Neural progenitor cell (in vitro differentiated cells): ENCODE measurements at regions not wholly inside any gene's neighbourhood (a gene's known extent, or its start where the extent isn't known, plus 50 kb on each side); places are given as distances from the start of the nearest gene placed in this dataset.

Experiments used
- DNase-seq: peaks from one replicate; pipeline ENCODE4 v3.0.0-alpha.2; 2016; ENCODE audit warnings: low spot score
- H2AFZ ChIP-seq: fragments of 200-600 bp; sonication (generic); replicated peaks from 2 replicates; pipeline ENCODE4 v1.6.1; 2016; ENCODE audit warnings: antibody characterized with exemption
- H3F3A ChIP-seq: fragments of 200-600 bp; sonication (generic); 2 replicates; pipeline ENCODE4 v1.6.1; 2016; ENCODE audit warnings: antibody characterized with exemption, low read depth
- H3K27ac ChIP-seq: fragments of 200-600 bp; sonication (generic); 2 replicates; pipeline ENCODE4 v1.5.1; 2016; ENCODE audit warnings: mild to moderate bottlenecking
- H3K27me3 ChIP-seq: fragments of 200-600 bp; sonication (generic); 2 replicates; pipeline ENCODE4 v1.6.1; 2016; ENCODE audit warnings: mild to moderate bottlenecking, moderate library complexity
- H3K36me3 ChIP-seq: fragments of 200-600 bp; sonication (generic); 2 replicates; pipeline ENCODE4 v1.5.1; 2016
- H3K4me1 ChIP-seq: fragments of 200-600 bp; sonication (generic); 2 replicates; pipeline ENCODE4 v1.6.1; 2016; ENCODE audit warnings: mixed run types
- H3K4me2 ChIP-seq: fragments of 200-600 bp; sonication (generic); 2 replicates; pipeline ENCODE4 v1.6.1; 2016
- H3K4me3 ChIP-seq: fragments of 200-600 bp; sonication (generic); 2 replicates; pipeline ENCODE4 v1.5.1; 2016
- H3K79me2 ChIP-seq: fragments of 200-600 bp; sonication (generic); 2 replicates; pipeline ENCODE4 v1.6.1; 2016; ENCODE audit warnings: low read depth
- H3K9ac ChIP-seq: fragments of 200-600 bp; sonication (generic); 2 replicates; pipeline ENCODE4 v1.6.1; 2016
- H3K9me3 ChIP-seq: fragments of 200-600 bp; sonication (generic); 2 replicates; pipeline ENCODE4 v1.5.1; 2016; ENCODE audit warnings: low read depth
- H4K20me1 ChIP-seq: fragments of 200-600 bp; sonication (generic); 2 replicates; pipeline ENCODE4 v1.6.1; 2016; ENCODE audit warnings: low read depth
- H3K27ac Mint-ChIP-seq: 3 replicates; pipeline ENCODE4 v1.8.0; 2021; ENCODE audit warnings: mixed read lengths
- H3K27me3 Mint-ChIP-seq: 2 replicates; pipeline ENCODE4 v1.8.0; 2022; ENCODE audit warnings: low read depth, mild to moderate bottlenecking, inconsistent platforms, moderate library complexity, mixed read lengths; ENCODE audit not compliant: insufficient read depth
- H3K36me3 Mint-ChIP-seq: 3 replicates; pipeline ENCODE4 v1.8.0; 2021; ENCODE audit warnings: mixed read lengths
- H3K4me1 Mint-ChIP-seq: 3 replicates; pipeline ENCODE4 v1.8.0; 2021; ENCODE audit warnings: mixed read lengths
- H3K4me3 Mint-ChIP-seq: 3 replicates; pipeline ENCODE4 v1.8.0; 2021; ENCODE audit warnings: mild to moderate bottlenecking, moderate library complexity, mixed read lengths
- H3K9me3 Mint-ChIP-seq: 3 replicates; pipeline ENCODE4 v1.8.0; 2020; ENCODE audit warnings: mixed read lengths
- EZH2 ChIP-seq: fragments of 200-600 bp; sonication (generic); IDR thresholded peaks from 2 replicates; pipeline ENCODE4 v1.6.1; 2017; ENCODE audit warnings: antibody characterized with exemption, mild to moderate bottlenecking, moderate library complexity
- EZH2phosphoT487 ChIP-seq: fragments of 200-600 bp; sonication (generic); IDR thresholded peaks from 2 replicates; pipeline ENCODE4 v1.6.1; 2017; ENCODE audit warnings: antibody characterized with exemption
- TF ChIP-seq, protein P1 (sequence below): fragments of 200-600 bp; sonication (generic); IDR thresholded peaks from 2 replicates; pipeline ENCODE4 v1.5.1; 2017; ENCODE audit warnings: antibody characterized with exemption, mild to moderate bottlenecking

DNA sequence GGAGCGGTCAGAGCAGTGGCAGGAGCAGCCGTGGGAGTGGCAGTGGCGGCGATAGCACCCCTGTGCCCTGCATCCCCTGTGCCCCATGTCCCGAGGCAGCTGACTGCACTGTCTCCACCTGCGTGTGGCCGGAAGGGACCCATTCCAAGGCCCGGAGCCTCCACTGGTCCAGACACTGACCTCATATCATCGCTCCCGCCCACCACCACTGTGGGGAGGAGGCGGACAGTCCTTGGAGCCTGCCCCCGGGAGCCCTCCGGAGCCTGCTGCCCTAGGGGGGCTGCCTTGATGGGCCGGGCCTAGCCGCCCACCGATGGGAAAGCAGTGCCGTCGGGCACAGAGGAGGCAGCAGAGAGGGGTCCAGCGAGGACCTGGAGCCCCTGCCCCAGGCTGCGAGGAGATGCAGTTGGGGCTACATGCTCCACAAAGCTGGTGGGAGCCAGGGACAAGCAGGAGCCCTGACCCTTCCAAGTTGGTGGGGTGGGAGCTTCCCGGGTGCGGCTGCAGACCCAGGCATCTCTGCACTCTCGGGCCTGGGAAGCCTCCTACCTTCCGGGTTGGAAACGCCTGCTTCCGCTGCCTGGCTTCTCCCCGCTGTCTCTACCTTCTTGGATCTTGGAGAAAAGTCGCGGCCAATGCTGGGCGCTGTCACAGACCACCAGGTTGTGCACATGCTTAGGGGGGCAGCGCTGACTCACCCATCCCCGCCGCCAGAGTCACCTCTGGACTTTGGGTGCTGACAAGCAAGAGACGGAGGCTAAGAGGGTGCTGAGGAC, 283.2 kb upstream of the ROBO1 start:
- Histone ChIP-seq H3K27me3 (no peaks in the 10 kb centered on the region), H3K36me3 (no peaks in the 10 kb centered on the region), H4K20me1 (no peaks in the 10 kb centered on the region), H3K4me1 (no peaks in the 10 kb centered on the region), H3K9ac (no peak overlapping the region), H3K4me2 (no peak overlapping the region), H3F3A (no peaks in the 10 kb centered on the region), H3K9me3 (no peaks in the 10 kb centered on the region), H3K79me2 (no peaks in the 10 kb centered on the region), H2AFZ (no peak overlapping the region), H3K4me3 (no peak overlapping the region), H3K27ac (no peak overlapping the region)
- TF ChIP-seq EZH2, result no peak
- TF ChIP-seq, protein P1, sequence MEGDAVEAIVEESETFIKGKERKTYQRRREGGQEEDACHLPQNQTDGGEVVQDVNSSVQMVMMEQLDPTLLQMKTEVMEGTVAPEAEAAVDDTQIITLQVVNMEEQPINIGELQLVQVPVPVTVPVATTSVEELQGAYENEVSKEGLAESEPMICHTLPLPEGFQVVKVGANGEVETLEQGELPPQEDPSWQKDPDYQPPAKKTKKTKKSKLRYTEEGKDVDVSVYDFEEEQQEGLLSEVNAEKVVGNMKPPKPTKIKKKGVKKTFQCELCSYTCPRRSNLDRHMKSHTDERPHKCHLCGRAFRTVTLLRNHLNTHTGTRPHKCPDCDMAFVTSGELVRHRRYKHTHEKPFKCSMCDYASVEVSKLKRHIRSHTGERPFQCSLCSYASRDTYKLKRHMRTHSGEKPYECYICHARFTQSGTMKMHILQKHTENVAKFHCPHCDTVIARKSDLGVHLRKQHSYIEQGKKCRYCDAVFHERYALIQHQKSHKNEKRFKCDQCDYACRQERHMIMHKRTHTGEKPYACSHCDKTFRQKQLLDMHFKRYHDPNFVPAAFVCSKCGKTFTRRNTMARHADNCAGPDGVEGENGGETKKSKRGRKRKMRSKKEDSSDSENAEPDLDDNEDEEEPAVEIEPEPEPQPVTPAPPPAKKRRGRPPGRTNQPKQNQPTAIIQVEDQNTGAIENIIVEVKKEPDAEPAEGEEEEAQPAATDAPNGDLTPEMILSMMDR, result no peak
- TF ChIP-seq EZH2phosphoT487, result no peak
- H3K27me3 Mint-ChIP-seq, result peaks cover 4% of the 10 kb centered on the region
- no peaks in the 10 kb centered on the region for H3K36me3 Mint-ChIP-seq
- H3K9me3 Mint-ChIP-seq, result peaks cover 2% of the 10 kb centered on the region
- no peak overlapping the region for H3K27ac Mint-ChIP-seq
- no peak overlapping the region for H3K4me3 Mint-ChIP-seq
- H3K4me1 Mint-ChIP-seq, result peaks cover 3% of the 10 kb centered on the region
- no peak for DNase-seq

DNA sequence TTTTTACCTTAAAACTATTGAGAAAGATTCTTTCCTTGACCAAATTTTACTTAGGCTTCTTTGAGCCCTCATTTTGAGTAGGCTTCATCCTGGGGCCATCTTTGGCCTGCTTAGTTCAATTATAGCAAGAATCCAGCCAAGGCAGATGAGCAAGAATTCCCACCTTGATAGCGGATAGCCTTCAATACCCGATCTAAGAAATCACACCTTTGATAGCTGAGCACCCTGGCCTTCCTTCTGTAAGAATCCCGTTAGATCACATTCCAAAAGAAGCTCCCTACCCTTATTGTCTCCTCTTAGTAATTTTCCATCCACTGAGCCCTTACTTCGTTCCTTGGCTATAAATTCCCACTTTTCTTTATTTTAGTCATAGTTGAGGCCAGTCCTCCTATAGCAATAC, 275.4 kb upstream of the ROBO1 start:
- H3K9ac ChIP-seq, result no peak overlapping the region
- H4K20me1 ChIP-seq, result no peaks in the 10 kb centered on the region
- H3K27me3 ChIP-seq, result no peaks in the 10 kb centered on the region
- peak overlapping the region; percentile 69 for H2AFZ ChIP-seq
- Mint-ChIP-seq H3K36me3 (no peaks in the 10 kb centered on the region), H3K9me3 (peaks cover 2% of the 10 kb centered on the region), H3K4me1 (no peaks in the 10 kb centered on the region), H3K4me3 (no peak overlapping the region), H3K27ac (no peak overlapping the region), H3K27me3 (no peaks in the 10 kb centered on the region)
- DNase-seq, result no peak
- H3K4me1 ChIP-seq, result no peaks in the 10 kb centered on the region
- H3K4me3 ChIP-seq, result no peak overlapping the region
- no peaks in the 10 kb centered on the region for H3K9me3 ChIP-seq
- H3K4me2 ChIP-seq, result no peak overlapping the region
- H3K79me2 ChIP-seq, result no peaks in the 10 kb centered on the region
- TF ChIP-seq EZH2 (no peak), EZH2phosphoT487 (no peak)
- TF ChIP-seq, protein P1, result no peak
- no peaks in the 10 kb centered on the region for H3K36me3 ChIP-seq
- H3F3A ChIP-seq, result no peaks in the 10 kb centered on the region
- H3K27ac ChIP-seq, result no peak overlapping the region

DNA sequence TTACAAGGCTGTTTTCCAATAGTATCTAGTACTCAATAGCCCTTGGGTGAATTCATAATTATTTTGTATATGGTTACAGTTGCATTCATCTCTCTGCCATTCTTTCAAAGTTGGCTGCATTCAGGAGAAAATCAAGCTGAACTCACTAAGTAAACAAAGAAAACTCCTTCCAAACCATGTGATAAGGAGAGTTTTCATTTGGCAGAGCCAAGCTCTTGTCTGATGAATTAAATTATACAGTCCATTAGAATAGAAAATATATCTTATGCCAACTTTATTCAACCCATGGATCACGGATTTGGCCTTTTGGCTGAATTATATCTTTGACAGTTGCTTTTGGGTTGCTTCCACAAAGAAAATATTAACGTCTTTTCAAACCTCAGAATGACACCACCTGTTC, 272.3 kb upstream of the ROBO1 start:
- H3K9me3 Mint-ChIP-seq, result peaks cover 2% of the 10 kb centered on the region

More for the DNA sequence above, 272.3 kb upstream of the ROBO1 start:
- Histone ChIP-seq H4K20me1 (no peaks in the 10 kb centered on the region), H3K36me3 (no peaks in the 10 kb centered on the region), H2AFZ (no peak overlapping the region), H3K27ac (no peak overlapping the region), H3K4me1 (no peaks in the 10 kb centered on the region), H3F3A (no peaks in the 10 kb centered on the region), H3K9ac (no peak overlapping the region), H3K4me3 (no peak overlapping the region), H3K4me2 (no peak overlapping the region), H3K9me3 (no peaks in the 10 kb centered on the region), H3K79me2 (no peaks in the 10 kb centered on the region), H3K27me3 (no peaks in the 10 kb centered on the region)
- no peaks in the 10 kb centered on the region for H3K27me3 Mint-ChIP-seq
- no peak overlapping the region for H3K4me3 Mint-ChIP-seq
- DNase-seq, result no peak
- H3K27ac Mint-ChIP-seq, result no peak overlapping the region
- TF ChIP-seq, protein P1, result no peak
- TF ChIP-seq EZH2phosphoT487, result no peak
- no peak for TF ChIP-seq EZH2
- H3K36me3 Mint-ChIP-seq, result no peaks in the 10 kb centered on the region
- no peaks in the 10 kb centered on the region for H3K4me1 Mint-ChIP-seq
